Hypothalamus (tissue), 51 donors: ENCODE measurements at regions not wholly inside any gene's neighbourhood (a gene's known extent, or its start where the extent isn't known, plus 50 kb on each side); places are given as distances from the start of the nearest gene placed in this dataset.
"Not testable (repeated sequence)": the region's sequence is repeated elsewhere in the genome, so short reads cannot be mapped to it uniquely, and the experiment has no call there.

Experiments
- DNase-seq, 51 donors: peaks; one replicate each; lab custom pipeline; 2025; lab: John Stamatoyannopoulos, UW

GRCh38 chr2:12926641-12927040, 209.9 kb downstream of the TRIB2 start:
- not testable (repeated sequence) for DNase-seq

GRCh38 chr2:12928197-12928774, 211.6 kb downstream of the TRIB2 start:
- DNase-seq, result no peak

GRCh38 chr2:12928775-12929401, 212.2 kb downstream of the TRIB2 start:
- no peak for DNase-seq

- no peak for DNase-seq
Observed at GRCh38 chr2:12929758-12930157, 213.0 kb downstream of the TRIB2 start.

GRCh38 chr2:12930391-12930790, 213.7 kb downstream of the TRIB2 start:
- DNase-seq, result no peak

- peak in 6 of 51 donors; percentile 4 to 27 (median 10) for DNase-seq
Observed at GRCh38 chr2:12931186-12931844, 214.6 kb downstream of the TRIB2 start.

- no peak for DNase-seq
Observed at GRCh38 chr2:12932192-12932591, 215.5 kb downstream of the TRIB2 start.

- no peak for DNase-seq
Observed at GRCh38 chr2:12934146-12934756, 217.5 kb downstream of the TRIB2 start.

GRCh38 chr2:12935222-12935621, 218.5 kb downstream of the TRIB2 start:
- peak in 1 of 51 donors; percentile 24 for DNase-seq

GRCh38 chr2:12935796-12936195, 219.1 kb downstream of the TRIB2 start:
- no peak for DNase-seq

- DNase-seq, result no peak
Observed at GRCh38 chr2:12941203-12941602, 224.5 kb downstream of the TRIB2 start.

- DNase-seq, result no peak
Observed at GRCh38 chr2:12948231-12948960, 231.7 kb downstream of the TRIB2 start.

GRCh38 chr2:12948961-12949353, 232.2 kb downstream of the TRIB2 start:
- DNase-seq, result no peak

GRCh38 chr2:12949406-12949805, 232.7 kb downstream of the TRIB2 start:
- DNase-seq, result no peak

GRCh38 chr2:12950174-12950573, 233.4 kb downstream of the TRIB2 start:
- no peak for DNase-seq

GRCh38 chr2:12950957-12951656, 234.4 kb downstream of the TRIB2 start:
- no peak for DNase-seq

GRCh38 chr2:12951657-12951973, 234.9 kb downstream of the TRIB2 start:
- no peak for DNase-seq

- DNase-seq, result no peak
Observed at GRCh38 chr2:12953596-12953995, 236.9 kb downstream of the TRIB2 start.

GRCh38 chr2:12955864-12956263, 239.1 kb downstream of the TRIB2 start:
- no peak for DNase-seq

GRCh38 chr2:12957251-12957650, 240.5 kb downstream of the TRIB2 start:
- DNase-seq, result no peak

GRCh38 chr2:12959935-12960334, 243.2 kb downstream of the TRIB2 start:
- no peak for DNase-seq
